ENCODE measurements at regions not wholly inside any gene's neighbourhood (a gene's known extent, or its start where the extent isn't known, plus 50 kb on each side); places are given as distances from the start of the nearest gene placed in this dataset.

GRCh38 chr18:11388755-11389680 lies 220.4 kb upstream of the SLC35G4 start:
- H3K9me2 ChIP-seq (ENCODE audit: insufficient read depth) = no peaks in the 10 kb centered on the region
- ChIA-PET RAD21 (ENCODE audit: low non-redundant PET in 1 of 2, low total read pairs in 2 of 2, uncharacterized antibody in 2 of 2, unreplicated experiment in 2 of 2) (no interaction called here), CTCF (interaction anchor here (0.9 kb wide), 1 partner anchor 15 kb away, joined by 3 read pairs; no protein-coding TSS in a partner anchor), POLR2A (no interaction called here)
- no peaks in the 10 kb centered on the region for H3K4me1 ChIP-seq (ENCODE audit: control insufficient read depth in 1 of 2, insufficient read depth in 2 of 2, low read length in 2 of 2)
- H3K9me3 ChIP-seq (ENCODE audit: control insufficient read depth in 1 of 2, insufficient read depth in 1 of 2, low read depth in 1 of 2, low read length in 2 of 2) = no peaks in the 10 kb centered on the region
- DNase-seq (ENCODE audit: low read depth, low spot score) = no peak
- no TSS peak for BruUV-seq (replicated peaks)
- H4K20me1 ChIP-seq (ENCODE audit: insufficient read depth) = no peaks in the 10 kb centered on the region
- H3K9ac ChIP-seq (ENCODE audit: low read length) = no peak overlapping the region
- intact Hi-C loops (cut with micrococcal nuclease) = loop anchor here (2.0 to 10.0 kb wide), 4 partner anchors 78 to 604 kb away; no protein-coding TSS in a partner anchor
- H3K4me2 ChIP-seq (ENCODE audit: low read length) = no peak overlapping the region
- H3K27ac ChIP-seq (ENCODE audit: low read depth, low read length) = no peak overlapping the region
- no peaks in the 10 kb centered on the region for H3K79me2 ChIP-seq (ENCODE audit: insufficient read depth, low read length)
- no peaks in the 10 kb centered on the region for H3K36me3 ChIP-seq (ENCODE audit: control insufficient read depth in 1 of 2, insufficient read depth in 2 of 2, low read length in 2 of 2)
- no peak overlapping the region for H2AFZ ChIP-seq (ENCODE audit: low read depth, low read length, poor library complexity, severe bottlenecking)
- no peak for ATAC-seq
- peaks cover 50% of the 10 kb centered on the region for H3K27me3 ChIP-seq (ENCODE audit: insufficient read depth, low read length)
- no peak overlapping the region for H3K4me3 ChIP-seq (replicated peaks in 1 of 2; ENCODE audit: low read depth in 1 of 2, low read length in 2 of 2)
- TF ChIP-seq ATF3 (IDR thresholded peaks at IDR 0.05) (no peak), ZBTB33 (IDR thresholded peaks at IDR 0.05; ENCODE audit: extremely low read depth, insufficient replicate concordance, low read length) (no peak), FOSL1 (IDR thresholded peaks at IDR 0.05; ENCODE audit: low read depth) (no peak), SRF (IDR thresholded peaks at IDR 0.05; ENCODE audit: low read depth) (no peak), ELF1 (IDR thresholded peaks at IDR 0.05; ENCODE audit: borderline replicate concordance, low read depth) (no peak), CTCF (IDR thresholded peaks at IDR 0.05 in 2 of 3, conservative IDR thresholded peaks at IDR 0.05 in 1 of 3; ENCODE audit: borderline replicate concordance in 1 of 3, insufficient read depth in 1 of 3, low read depth in 2 of 3, low read length in 2 of 3) (no peak), EGR1 (IDR thresholded peaks at IDR 0.05; ENCODE audit: low read depth) (no peak), CEBPB (IDR thresholded peaks at IDR 0.05; ENCODE audit: low read depth) (no peak), ZNF274 (IDR thresholded peaks at IDR 0.05; ENCODE audit: low read depth, low read length) (no peak), CBX3 (IDR thresholded peaks at IDR 0.05; ENCODE audit: low read depth) (no peak), POLR2A (IDR thresholded peaks at IDR 0.05; ENCODE audit: borderline replicate concordance, extremely low read depth, insufficient read depth, insufficient read length) (no peak), REST (IDR thresholded peaks at IDR 0.05; ENCODE audit: low read depth) (no peak), RAD21 (IDR thresholded peaks at IDR 0.05; ENCODE audit: low read depth) (no peak), TCF7L2 (IDR thresholded peaks at IDR 0.05; ENCODE audit: borderline replicate concordance, extremely low read depth, insufficient read depth, insufficient read length) (no peak), EZH2 (IDR thresholded peaks at IDR 0.05) (no peak), YY1 (IDR thresholded peaks at IDR 0.05; ENCODE audit: extremely low read depth, insufficient replicate concordance, low read depth, low read length) (no peak), EZH2phosphoT487 (IDR thresholded peaks at IDR 0.05; ENCODE audit: borderline replicate concordance) (no peak), SIN3A (IDR thresholded peaks at IDR 0.05; ENCODE audit: low read depth) (no peak), ZFX (IDR thresholded peaks at IDR 0.05) (no peak)

All from HCT116 (cell line).